COLO668 (cell line): ENCODE measurements at regions not wholly inside any gene's neighbourhood (a gene's known extent, or its start where the extent isn't known, plus 50 kb on each side); places are given as distances from the start of the nearest gene placed in this dataset.

ENCODE experiments used
- DNase-seq: peaks from one replicate; lab custom pipeline; 2025; ENCODE audit not compliant: unreplicated experiment; lab: John Stamatoyannopoulos, UW

- no peak for DNase-seq
Measured at GRCh38 chr1:112788054-112788453, 72.9 kb upstream of the PPM1J start.

DNA sequence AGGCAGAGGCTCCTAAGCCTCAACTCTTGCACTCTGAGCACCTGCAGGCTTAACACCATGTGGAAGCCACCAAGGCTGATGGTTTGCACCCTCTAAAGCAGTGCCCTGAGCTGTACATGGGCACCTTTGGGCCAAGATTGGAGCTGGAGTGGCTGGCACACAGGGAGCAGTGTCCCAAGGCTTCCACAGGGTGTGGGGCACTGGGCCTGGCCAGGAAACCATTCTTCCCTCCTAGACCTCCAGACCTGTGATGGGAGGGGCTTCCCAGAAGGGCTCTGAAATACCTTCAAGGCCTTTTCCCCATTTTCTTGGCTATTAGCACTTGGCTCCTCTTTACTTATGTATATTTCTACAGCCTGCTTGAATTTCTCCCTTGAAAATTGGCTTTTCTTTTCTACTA is 67.9 kb upstream of the PPM1J start:
- no peak for DNase-seq

- DNase-seq = no peak
Measured at GRCh38 chr1:112779665-112780526, 64.8 kb upstream of the PPM1J start.

DNA sequence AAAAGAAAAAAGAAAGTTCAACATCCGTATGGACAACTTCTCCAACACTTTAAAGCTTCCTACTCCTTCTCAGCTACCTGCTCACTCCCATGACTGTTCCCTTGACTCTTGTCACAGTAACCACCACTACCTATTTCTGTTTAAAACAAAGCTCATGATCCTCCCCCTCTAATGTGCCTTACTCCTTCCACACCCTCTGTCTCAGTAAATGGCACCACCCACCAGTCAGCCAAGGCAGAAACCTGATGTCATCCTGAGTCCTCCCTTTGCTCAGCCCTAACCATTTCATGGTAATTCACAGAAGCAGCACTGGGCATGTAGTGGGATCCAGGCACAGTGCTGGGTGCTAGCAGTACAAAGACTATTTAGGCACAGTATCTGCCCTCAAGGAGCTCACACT is 63.0 kb upstream of the PPM1J start:
- DNase-seq = no peak

- no peak for DNase-seq
Measured at GRCh38 chr1:112776688-112777087, 61.6 kb upstream of the PPM1J start.

DNA sequence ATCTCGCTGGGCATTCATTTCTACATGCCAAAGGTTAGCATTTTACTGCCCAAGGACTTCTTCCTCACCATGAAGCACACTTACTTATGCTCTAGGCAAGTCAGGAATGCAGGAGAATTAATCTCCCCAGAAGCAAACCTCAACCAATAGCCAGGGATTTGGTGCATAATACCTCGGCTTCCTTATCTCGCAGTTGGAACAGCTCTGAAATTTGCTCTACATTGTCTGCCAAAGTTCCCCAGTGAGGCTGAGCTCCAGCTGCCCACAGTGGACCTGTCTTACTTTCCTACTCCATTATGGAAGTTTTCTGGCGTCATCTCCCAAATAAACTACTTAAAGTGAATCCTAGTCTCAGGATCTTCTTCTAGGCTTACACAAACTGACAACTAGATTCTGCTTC is 57.6 kb upstream of the PPM1J start:
- no peak for DNase-seq

GRCh38 chr1:112770724-112771123 is 55.6 kb upstream of the PPM1J start:
- no peak for DNase-seq

- no peak for DNase-seq
Measured at GRCh38 chr1:112769611-112770010, 54.5 kb upstream of the PPM1J start.

GRCh38 chr1:112767646-112768045 is 52.5 kb upstream of the PPM1J start:
- no peak for DNase-seq
